ENCODE measurements at regions not wholly inside any gene's neighbourhood (a gene's known extent, or its start where the extent isn't known, plus 50 kb on each side); places are given as distances from the start of the nearest gene placed in this dataset.

GRCh38 chr16:17749706-17750105, 278.9 kb upstream of the XYLT1 start:
- TF ChIP-seq POLR2A (IDR thresholded peaks at IDR 0.05), result no peak
- TF ChIP-seq, protein P1, sequence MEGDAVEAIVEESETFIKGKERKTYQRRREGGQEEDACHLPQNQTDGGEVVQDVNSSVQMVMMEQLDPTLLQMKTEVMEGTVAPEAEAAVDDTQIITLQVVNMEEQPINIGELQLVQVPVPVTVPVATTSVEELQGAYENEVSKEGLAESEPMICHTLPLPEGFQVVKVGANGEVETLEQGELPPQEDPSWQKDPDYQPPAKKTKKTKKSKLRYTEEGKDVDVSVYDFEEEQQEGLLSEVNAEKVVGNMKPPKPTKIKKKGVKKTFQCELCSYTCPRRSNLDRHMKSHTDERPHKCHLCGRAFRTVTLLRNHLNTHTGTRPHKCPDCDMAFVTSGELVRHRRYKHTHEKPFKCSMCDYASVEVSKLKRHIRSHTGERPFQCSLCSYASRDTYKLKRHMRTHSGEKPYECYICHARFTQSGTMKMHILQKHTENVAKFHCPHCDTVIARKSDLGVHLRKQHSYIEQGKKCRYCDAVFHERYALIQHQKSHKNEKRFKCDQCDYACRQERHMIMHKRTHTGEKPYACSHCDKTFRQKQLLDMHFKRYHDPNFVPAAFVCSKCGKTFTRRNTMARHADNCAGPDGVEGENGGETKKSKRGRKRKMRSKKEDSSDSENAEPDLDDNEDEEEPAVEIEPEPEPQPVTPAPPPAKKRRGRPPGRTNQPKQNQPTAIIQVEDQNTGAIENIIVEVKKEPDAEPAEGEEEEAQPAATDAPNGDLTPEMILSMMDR (IDR thresholded peaks at IDR 0.05), result no peak
